Sigmoid colon (tissue), 4 donors: ENCODE measurements at regions not wholly inside any gene's neighbourhood (a gene's known extent, or its start where the extent isn't known, plus 50 kb on each side); places are given as distances from the start of the nearest gene placed in this dataset.

Experiments used
- POLR2A ChIP-seq, 2 donors: fragments of 450-650 bp; IDR thresholded peaks; one replicate each; pipeline ENCODE4 v1.6.1; 2016; ENCODE audit warnings: antibody characterized with exemption in 2 of 2, mild to moderate bottlenecking in 2 of 2, moderate library complexity in 2 of 2
- POLR2AphosphoS5 ChIP-seq, 4 donors: sonication (generic); formaldehyde crosslinking; IDR thresholded peaks; one replicate each; pipeline ENCODE4 v1.6.1; 2017; ENCODE audit warnings: antibody characterized with exemption in 4 of 4
- TF ChIP-seq, protein P1 (sequence below), 4 experiments: fragments of 450-650 bp in 3 of 4; fragments of 200-600 bp in 1 of 4; IDR thresholded peaks; one replicate each; pipeline ENCODE4 v1.5.1; 2016 to 2019; ENCODE audit warnings: antibody characterized with exemption in 4 of 4, mild to moderate bottlenecking in 3 of 4, moderate library complexity in 2 of 4

DNA sequence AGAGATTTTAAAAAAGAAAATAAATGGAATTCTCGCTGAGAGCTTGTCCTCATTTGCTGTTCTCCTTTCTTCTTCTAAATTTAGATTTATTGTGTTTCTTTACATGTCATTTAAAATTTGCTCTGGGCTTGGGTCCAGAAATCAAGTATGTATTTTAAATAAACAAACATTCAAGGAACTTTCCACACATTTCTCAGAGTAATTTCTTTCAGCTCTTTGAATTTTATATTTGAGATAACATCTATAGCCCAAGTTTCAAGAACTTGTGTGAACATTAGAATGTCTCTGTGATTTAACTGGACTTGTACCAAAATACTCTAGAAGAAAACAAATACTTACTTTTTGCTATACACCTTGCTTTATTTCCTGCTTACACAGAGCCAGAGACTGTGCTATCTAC lies 192.3 kb downstream of the TMEM200A start:
- TF ChIP-seq, protein P1, sequence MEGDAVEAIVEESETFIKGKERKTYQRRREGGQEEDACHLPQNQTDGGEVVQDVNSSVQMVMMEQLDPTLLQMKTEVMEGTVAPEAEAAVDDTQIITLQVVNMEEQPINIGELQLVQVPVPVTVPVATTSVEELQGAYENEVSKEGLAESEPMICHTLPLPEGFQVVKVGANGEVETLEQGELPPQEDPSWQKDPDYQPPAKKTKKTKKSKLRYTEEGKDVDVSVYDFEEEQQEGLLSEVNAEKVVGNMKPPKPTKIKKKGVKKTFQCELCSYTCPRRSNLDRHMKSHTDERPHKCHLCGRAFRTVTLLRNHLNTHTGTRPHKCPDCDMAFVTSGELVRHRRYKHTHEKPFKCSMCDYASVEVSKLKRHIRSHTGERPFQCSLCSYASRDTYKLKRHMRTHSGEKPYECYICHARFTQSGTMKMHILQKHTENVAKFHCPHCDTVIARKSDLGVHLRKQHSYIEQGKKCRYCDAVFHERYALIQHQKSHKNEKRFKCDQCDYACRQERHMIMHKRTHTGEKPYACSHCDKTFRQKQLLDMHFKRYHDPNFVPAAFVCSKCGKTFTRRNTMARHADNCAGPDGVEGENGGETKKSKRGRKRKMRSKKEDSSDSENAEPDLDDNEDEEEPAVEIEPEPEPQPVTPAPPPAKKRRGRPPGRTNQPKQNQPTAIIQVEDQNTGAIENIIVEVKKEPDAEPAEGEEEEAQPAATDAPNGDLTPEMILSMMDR (IDR thresholded peaks at IDR 0.05): no peak
- TF ChIP-seq POLR2AphosphoS5 (IDR thresholded peaks at IDR 0.05): no peak
- no peak for TF ChIP-seq POLR2A (IDR thresholded peaks at IDR 0.05)
